22Rv1 (cell line): ENCODE measurements at regions not wholly inside any gene's neighbourhood (a gene's known extent, or its start where the extent isn't known, plus 50 kb on each side); places are given as distances from the start of the nearest gene placed in this dataset.

Experiments
- ZFX ChIP-seq: fragments of 450-650 bp; IDR thresholded peaks from 2 replicates; pipeline ENCODE4 v1.6.1; 2017; ENCODE audit warnings: antibody characterized with exemption, borderline replicate concordance
- TF ChIP-seq, protein P1 (sequence below): fragments of 450-650 bp; IDR thresholded peaks from 2 replicates; pipeline ENCODE4 v1.5.1; 2017; ENCODE audit warnings: mild to moderate bottlenecking

DNA sequence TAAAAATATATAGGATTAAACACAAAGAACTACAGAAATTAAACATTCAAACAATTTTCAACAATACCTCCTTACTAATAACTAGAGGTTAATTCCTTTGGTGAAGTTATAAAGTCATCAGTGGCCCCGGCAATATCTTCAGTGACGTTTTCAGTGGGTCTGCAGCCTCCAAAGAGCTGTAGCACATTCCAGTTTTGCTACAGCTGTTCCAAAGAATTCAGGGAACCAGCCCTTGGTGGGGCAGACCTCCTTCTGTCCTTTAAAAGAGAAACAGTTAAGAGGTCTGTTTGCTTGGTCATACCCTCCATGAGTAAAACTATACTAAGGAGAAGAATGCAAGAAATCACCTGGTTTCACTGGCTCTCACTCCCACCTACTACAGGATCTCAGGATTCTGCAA lies 99.2 kb upstream of the ZDHHC17 start:
- TF ChIP-seq, protein P1, sequence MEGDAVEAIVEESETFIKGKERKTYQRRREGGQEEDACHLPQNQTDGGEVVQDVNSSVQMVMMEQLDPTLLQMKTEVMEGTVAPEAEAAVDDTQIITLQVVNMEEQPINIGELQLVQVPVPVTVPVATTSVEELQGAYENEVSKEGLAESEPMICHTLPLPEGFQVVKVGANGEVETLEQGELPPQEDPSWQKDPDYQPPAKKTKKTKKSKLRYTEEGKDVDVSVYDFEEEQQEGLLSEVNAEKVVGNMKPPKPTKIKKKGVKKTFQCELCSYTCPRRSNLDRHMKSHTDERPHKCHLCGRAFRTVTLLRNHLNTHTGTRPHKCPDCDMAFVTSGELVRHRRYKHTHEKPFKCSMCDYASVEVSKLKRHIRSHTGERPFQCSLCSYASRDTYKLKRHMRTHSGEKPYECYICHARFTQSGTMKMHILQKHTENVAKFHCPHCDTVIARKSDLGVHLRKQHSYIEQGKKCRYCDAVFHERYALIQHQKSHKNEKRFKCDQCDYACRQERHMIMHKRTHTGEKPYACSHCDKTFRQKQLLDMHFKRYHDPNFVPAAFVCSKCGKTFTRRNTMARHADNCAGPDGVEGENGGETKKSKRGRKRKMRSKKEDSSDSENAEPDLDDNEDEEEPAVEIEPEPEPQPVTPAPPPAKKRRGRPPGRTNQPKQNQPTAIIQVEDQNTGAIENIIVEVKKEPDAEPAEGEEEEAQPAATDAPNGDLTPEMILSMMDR, result no peak
- TF ChIP-seq ZFX, result no peak
